K562 (cell line): ENCODE measurements at regions not wholly inside any gene's neighbourhood (a gene's known extent, or its start where the extent isn't known, plus 50 kb on each side); places are given as distances from the start of the nearest gene placed in this dataset.

Experiments used
- C11orf30 ChIP-seq: fragments of 450-650 bp; IDR thresholded peaks from 2 replicates; pipeline ENCODE4 v1.6.1; 2016; ENCODE audit warnings: low read depth, mild to moderate bottlenecking
- ELF1 ChIP-seq: fragments of 200-800 bp; sonication (Bioruptor generic); IDR thresholded peaks from 2 replicates; pipeline ENCODE4 v1.6.1; 2016; ENCODE audit warnings: missing genetic modification characterization, missing compliant biosample characterization
- KLF1 ChIP-seq: fragments of 450-650 bp; IDR thresholded peaks from 2 replicates; pipeline ENCODE4 v1.6.1; 2016; ENCODE audit warnings: missing genetic modification characterization, missing compliant biosample characterization
- MLLT1 ChIP-seq, 2 experiments: fragments of 450-650 bp; IDR thresholded peaks; 2 replicates each; pipeline ENCODE4 v1.6.1; 2016
- MYBL2 ChIP-seq, 2 experiments: fragments of 450-650 bp in 1 of 2; sonication (generic) in 1 of 2; formaldehyde crosslinking in 1 of 2; IDR thresholded peaks; 2 replicates each; pipeline versions ENCODE4 v1.6.1 to v1.8.1; 2017 to 2022; ENCODE audit warnings: borderline replicate concordance in 1 of 2, inconsistent platforms in 1 of 2, low read depth in 1 of 2, mild to moderate bottlenecking in 1 of 2, missing genetic modification reagents in 1 of 2, moderate library complexity in 1 of 2
- SAP30 ChIP-seq: fragments of 200-600 bp; sonication (generic); IDR thresholded peaks from 2 replicates; pipeline ENCODE4 v1.6.1; 2012; ENCODE audit warnings: borderline replicate concordance, low read depth, mild to moderate bottlenecking, moderate library complexity, low read length, control low read depth, inconsistent platforms; ENCODE audit not compliant: insufficient read depth, poor library complexity, severe bottlenecking
- SP1 ChIP-seq: sonication (generic); formaldehyde crosslinking; IDR thresholded peaks from 2 replicates; pipeline ENCODE4 v1.8.1; 2022; ENCODE audit warnings: mild to moderate bottlenecking, missing genetic modification reagents
- USF1 ChIP-seq: sonication (generic); formaldehyde crosslinking; IDR thresholded peaks from 2 replicates; pipeline ENCODE4 v1.9.0; 2022; ENCODE audit warnings: mild to moderate bottlenecking, missing genetic modification reagents
- ZBTB7A ChIP-seq: IDR thresholded peaks from 2 replicates; pipeline ENCODE4 v1.6.1; 2011; ENCODE audit warnings: low read depth, mild to moderate bottlenecking, low read length, moderate library complexity, borderline replicate concordance; ENCODE audit not compliant: control insufficient read depth
- ZNF79 ChIP-seq: fragments of 250-450 bp; sonication (Bioruptor Pico); IDR thresholded peaks from 2 replicates; pipeline ENCODE4 v1.4.0; 2020; ENCODE audit warnings: low read depth, mild to moderate bottlenecking, moderate library complexity
- TF ChIP-seq, protein P1 (sequence below): fragments of 200-400 bp; formaldehyde crosslinking; IDR thresholded peaks from 2 replicates; pipeline ENCODE4 v1.6.1; 2017; ENCODE audit warnings: mild to moderate bottlenecking, low read depth, low read length, moderate library complexity
- TF ChIP-seq, protein P2 (sequence below): fragments of 450-650 bp; formaldehyde crosslinking; IDR thresholded peaks from 2 replicates; pipeline ENCODE4 v1.4.0; 2020; ENCODE audit warnings: mild to moderate bottlenecking, moderate library complexity
- TF ChIP-seq, protein P3 (sequence below): IDR thresholded peaks from 2 replicates; pipeline ENCODE4 v1.6.1; 2016; ENCODE audit warnings: missing genetic modification characterization, missing compliant biosample characterization
- TF ChIP-seq, protein P4 (sequence below), 2 experiments: fragments of 450-650 bp in 1 of 2; sonication (generic) in 1 of 2; formaldehyde crosslinking in 1 of 2; IDR thresholded peaks in 1 of 2; conservative IDR thresholded peaks in 1 of 2; 2 replicates each; pipeline versions ENCODE4 v1.6.1 to v1.8.1; 2016 to 2023; ENCODE audit warnings: mild to moderate bottlenecking in 2 of 2, moderate library complexity in 2 of 2, inconsistent platforms in 1 of 2, missing genetic modification reagents in 1 of 2

- TF ChIP-seq MYBL2 (IDR thresholded peaks at IDR 0.05; ENCODE audit: low read depth) (no peak), MYBL2 (CRISPR knock-in tag; IDR thresholded peaks at IDR 0.05; ENCODE audit: borderline replicate concordance) (no peak), USF1 (CRISPR knock-in tag) (no peak), C11orf30 (peak; percentile 69), ELF1 (tag) (no peak), MLLT1 (IDR thresholded peaks at IDR 0.05) (peak; percentile 17 to 57), ZNF79 (CRISPR knock-in tag) (no peak), KLF1 (tag) (no peak), SAP30 (no peak), SP1 (CRISPR knock-in tag) (no peak), ZBTB7A (no peak)
- TF ChIP-seq, protein P1, sequence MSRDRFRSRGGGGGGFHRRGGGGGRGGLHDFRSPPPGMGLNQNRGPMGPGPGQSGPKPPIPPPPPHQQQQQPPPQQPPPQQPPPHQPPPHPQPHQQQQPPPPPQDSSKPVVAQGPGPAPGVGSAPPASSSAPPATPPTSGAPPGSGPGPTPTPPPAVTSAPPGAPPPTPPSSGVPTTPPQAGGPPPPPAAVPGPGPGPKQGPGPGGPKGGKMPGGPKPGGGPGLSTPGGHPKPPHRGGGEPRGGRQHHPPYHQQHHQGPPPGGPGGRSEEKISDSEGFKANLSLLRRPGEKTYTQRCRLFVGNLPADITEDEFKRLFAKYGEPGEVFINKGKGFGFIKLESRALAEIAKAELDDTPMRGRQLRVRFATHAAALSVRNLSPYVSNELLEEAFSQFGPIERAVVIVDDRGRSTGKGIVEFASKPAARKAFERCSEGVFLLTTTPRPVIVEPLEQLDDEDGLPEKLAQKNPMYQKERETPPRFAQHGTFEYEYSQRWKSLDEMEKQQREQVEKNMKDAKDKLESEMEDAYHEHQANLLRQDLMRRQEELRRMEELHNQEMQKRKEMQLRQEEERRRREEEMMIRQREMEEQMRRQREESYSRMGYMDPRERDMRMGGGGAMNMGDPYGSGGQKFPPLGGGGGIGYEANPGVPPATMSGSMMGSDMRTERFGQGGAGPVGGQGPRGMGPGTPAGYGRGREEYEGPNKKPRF, result no peak
- TF ChIP-seq, protein P2, sequence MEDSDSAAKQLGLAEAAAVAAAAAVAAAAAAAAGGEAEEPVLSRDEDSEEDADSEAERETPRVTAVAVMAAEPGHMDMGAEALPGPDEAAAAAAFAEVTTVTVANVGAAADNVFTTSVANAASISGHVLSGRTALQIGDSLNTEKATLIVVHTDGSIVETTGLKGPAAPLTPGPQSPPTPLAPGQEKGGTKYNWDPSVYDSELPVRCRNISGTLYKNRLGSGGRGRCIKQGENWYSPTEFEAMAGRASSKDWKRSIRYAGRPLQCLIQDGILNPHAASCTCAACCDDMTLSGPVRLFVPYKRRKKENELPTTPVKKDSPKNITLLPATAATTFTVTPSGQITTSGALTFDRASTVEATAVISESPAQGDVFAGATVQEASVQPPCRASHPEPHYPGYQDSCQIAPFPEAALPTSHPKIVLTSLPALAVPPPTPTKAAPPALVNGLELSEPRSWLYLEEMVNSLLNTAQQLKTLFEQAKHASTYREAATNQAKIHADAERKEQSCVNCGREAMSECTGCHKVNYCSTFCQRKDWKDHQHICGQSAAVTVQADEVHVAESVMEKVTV, result no peak
- TF ChIP-seq, protein P3, sequence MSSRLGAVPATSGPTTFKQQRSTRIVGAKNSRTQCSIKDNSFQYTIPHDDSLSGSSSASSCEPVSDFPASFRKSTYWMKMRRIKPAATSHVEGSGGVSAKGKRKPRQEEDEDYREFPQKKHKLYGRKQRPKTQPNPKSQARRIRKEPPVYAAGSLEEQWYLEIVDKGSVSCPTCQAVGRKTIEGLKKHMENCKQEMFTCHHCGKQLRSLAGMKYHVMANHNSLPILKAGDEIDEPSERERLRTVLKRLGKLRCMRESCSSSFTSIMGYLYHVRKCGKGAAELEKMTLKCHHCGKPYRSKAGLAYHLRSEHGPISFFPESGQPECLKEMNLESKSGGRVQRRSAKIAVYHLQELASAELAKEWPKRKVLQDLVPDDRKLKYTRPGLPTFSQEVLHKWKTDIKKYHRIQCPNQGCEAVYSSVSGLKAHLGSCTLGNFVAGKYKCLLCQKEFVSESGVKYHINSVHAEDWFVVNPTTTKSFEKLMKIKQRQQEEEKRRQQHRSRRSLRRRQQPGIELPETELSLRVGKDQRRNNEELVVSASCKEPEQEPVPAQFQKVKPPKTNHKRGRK (tag), result no peak
- TF ChIP-seq, protein P4, sequence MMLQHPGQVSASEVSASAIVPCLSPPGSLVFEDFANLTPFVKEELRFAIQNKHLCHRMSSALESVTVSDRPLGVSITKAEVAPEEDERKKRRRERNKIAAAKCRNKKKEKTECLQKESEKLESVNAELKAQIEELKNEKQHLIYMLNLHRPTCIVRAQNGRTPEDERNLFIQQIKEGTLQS (IDR thresholded peaks at IDR 0.05), result peak; percentile 76
- TF ChIP-seq, protein P4 (CRISPR knock-in tag; conservative IDR thresholded peaks at IDR 0.05), result no peak
Measured at GRCh38 chr5:164358531-164359259, 853.3 kb downstream of the MAT2B start (continued).
